Left colon (tissue), 2 donors: ENCODE measurements at regions not wholly inside any gene's neighbourhood (a gene's known extent, or its start where the extent isn't known, plus 50 kb on each side); places are given as distances from the start of the nearest gene placed in this dataset.
"Not testable (repeated sequence)": the region's sequence is repeated elsewhere in the genome, so short reads cannot be mapped to it uniquely, and the experiment has no call there.

Experiments used
- ATAC-seq: fragments of 200-7000 bp; cut with Tn5 transposase; one replicate; pipeline ENCODE4 v1.9.1; 2020; ENCODE audit warnings: mild to moderate bottlenecking, moderate library complexity
- DNase-seq, 2 donors: peaks; one replicate each; pipeline ENCODE4 v3.0.0-alpha.2; 2020
- intact Hi-C, 2 donors: fragments of 100-400 bp; cut with DNase I in 1 of 2; cut with micrococcal nuclease in 1 of 2; formaldehyde crosslinking; loops; one replicate each; pipeline versions ENCODE4 v1.11.2 to v1.14.0; 2022; cut with DNase I, micrococcal nuclease
- donor health status: DM: no; HTN: no; CAD: no.
- donor health status: DM: yes; HTN: yes; CAD: no.

GRCh38 chr7:112540839-112541577 lies 60.2 kb downstream of the LSMEM1 start:
- DNase-seq (no peak), ATAC-seq (no peak)
- intact Hi-C loops, result no loop called here

DNA sequence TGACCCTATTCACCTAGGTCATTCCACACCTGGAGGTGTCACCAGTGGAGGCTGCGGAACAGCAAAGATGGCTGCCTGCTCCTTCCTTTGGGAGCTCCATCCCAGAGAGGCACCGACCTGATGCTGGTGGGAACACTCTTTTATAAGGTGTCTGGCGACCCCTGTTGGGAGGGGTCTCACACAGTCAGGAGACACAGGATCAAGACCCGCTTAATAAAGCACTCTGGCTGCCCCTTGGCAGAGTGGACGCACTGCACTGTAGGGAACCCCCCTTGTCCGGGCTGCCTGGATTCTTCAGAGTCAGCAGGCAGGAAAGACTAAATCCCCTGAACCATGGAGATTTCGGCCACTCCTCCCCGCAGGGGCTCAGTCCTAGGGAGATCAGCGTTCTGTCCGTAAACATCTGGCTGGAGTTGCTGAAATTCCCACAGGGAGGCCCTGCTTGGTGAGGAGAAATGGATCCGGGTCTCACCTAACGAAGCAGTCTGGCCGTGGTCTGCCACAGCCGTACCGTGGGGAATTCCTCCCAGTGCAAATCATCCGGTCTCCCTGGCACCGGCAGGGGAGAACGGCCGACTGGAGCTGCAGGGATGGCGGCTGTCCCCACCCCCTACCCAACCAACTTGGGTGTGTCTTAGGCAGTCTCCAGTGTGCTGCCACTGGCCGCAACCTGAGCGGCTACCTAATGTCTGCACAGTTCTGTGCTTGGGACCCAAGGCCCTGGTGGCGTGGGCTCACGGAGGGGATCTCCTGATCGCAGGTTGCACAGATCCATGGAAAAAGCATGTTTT lies 66.1 kb downstream of the LSMEM1 start:
- intact Hi-C loops, result no loop called here
- DNase-seq (no peak), ATAC-seq (no peak)

- DNase-seq (no peak), ATAC-seq (no peak)
- intact Hi-C loops, result no loop called here
Measured at GRCh38 chr7:112547916-112548315, 67.1 kb downstream of the LSMEM1 start.

- peak; percentile 80 for ATAC-seq
- no peak for DNase-seq
- intact Hi-C loops, result loop anchor here in 1 of 2 donors (5.0 kb wide), 1 partner anchor 872 kb away; no protein-coding TSS in a partner anchor
Measured at GRCh38 chr7:112550468-112551060, 69.8 kb downstream of the LSMEM1 start.

DNA sequence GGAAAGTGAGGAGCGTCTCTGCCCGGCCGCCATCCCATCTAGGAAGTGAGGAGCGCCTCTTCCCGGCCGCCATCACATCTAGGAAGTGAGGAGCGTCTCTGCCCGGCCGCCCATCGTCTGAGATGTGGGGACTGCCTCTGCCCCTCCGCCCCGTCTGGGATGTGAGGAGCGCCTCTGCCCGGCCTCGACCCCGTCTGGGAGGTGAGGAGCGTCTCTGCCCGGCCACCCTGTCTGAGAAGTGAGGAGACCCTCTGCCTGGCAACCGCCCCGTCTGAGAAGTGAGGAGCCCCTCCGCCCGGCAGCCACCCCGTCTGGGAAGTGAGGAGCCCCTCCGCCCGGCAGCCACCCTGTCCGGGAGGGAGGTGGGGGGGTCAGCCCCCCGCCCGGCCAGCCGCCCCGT lies 70.7 kb downstream of the LSMEM1 start:
- ATAC-seq, DNase-seq: not testable (repeated sequence)
- intact Hi-C loops, result loop anchor here in 1 of 2 donors (5.0 kb wide), 1 partner anchor 871 kb away; no protein-coding TSS in a partner anchor

DNA sequence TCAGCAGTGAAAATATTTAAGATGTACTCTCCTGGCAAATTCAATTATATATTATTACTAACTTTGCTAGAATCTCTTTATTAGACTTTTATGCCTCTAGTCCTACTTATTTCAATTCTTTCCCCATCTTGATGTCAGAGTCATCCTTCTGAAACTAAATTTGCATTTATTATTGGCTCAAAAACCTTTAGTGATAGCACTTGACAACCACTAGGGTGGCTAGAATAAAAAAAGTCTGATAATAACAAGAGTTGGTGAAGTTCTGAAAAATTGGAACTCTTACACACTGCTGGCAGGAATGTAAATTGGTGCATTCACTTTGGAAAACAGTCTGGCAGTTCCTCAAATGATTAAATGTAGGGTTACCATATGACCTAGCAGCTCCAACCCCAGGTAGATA lies 73.8 kb downstream of the LSMEM1 start:
- DNase-seq, result no peak
- intact Hi-C loops, result loop anchor here in 1 of 2 donors (5.0 kb wide), 1 partner anchor 868 kb away; no protein-coding TSS in a partner anchor
- no peak for ATAC-seq

GRCh38 chr7:112556633-112557032 lies 75.8 kb downstream of the LSMEM1 start:
- intact Hi-C loops, result no loop called here

GRCh38 chr7:112566442-112567324 lies 85.9 kb downstream of the LSMEM1 start:
- no peak for DNase-seq
- ATAC-seq, result peak; percentile 86
- intact Hi-C loops, result no loop called here

More at GRCh38 chr7:112556633-112557032, 75.8 kb downstream of the LSMEM1 start:
- ATAC-seq (no peak), DNase-seq (no peak)

- ATAC-seq, result no peak
- intact Hi-C loops, result no loop called here
Measured at GRCh38 chr7:112567388-112567787, 86.6 kb downstream of the LSMEM1 start.

GRCh38 chr7:112571852-112572607 lies 91.2 kb downstream of the LSMEM1 start:
- peak; percentile 58 for ATAC-seq
- intact Hi-C loops, result no loop called here
- no peak for DNase-seq

More at GRCh38 chr7:112567388-112567787, 86.6 kb downstream of the LSMEM1 start:
- DNase-seq, result no peak

GRCh38 chr7:112572669-112573301 lies 92.0 kb downstream of the LSMEM1 start:
- DNase-seq (peak in 1 of 2 donors; percentile 43), ATAC-seq (peak; percentile 77)
- intact Hi-C loops, result no loop called here

- peak in 1 of 2 donors; percentile 37 for DNase-seq
- intact Hi-C loops, result no loop called here
- peak; percentile 16 for ATAC-seq
Measured at GRCh38 chr7:112573302-112574039, 92.7 kb downstream of the LSMEM1 start.

DNA sequence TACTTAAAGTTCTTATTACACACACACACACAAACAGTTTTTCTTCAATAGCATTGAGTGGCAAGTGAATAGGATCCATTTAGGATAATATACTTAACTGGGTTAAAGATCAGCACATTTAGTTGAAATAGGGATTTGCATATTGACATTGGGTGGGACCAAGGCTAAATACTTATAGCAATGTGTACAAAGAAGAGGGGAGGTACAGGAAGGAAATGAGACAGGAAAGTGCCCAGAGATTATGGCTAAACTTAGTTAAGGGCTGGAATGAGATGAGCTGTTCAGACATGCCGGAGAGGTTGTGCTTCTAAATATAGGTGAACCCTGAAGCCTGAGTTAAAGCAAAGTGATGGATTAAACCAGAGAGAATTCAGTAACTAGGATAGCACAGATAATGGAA lies 95.1 kb downstream of the LSMEM1 start:
- intact Hi-C loops, result no loop called here
- DNase-seq (no peak), ATAC-seq (peak; percentile 38)

DNA sequence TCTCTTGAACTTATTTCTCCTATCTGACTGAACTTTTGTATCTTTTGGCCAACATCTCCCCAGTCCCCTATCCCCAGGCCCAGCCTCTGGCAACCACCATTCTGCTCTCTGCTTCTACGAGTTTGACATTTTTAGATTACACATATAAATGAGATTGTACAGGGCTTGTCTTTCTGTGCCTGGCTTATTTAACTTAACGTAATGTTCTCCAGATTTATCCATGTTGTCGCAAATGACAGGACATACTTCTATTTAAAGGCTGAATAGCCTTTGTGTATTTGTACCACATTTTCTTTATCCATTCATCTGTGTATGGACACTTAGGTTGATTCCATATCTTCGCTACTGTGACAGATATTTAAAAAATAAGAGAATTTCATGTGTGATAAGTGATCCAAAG lies 98.6 kb downstream of the LSMEM1 start:
- DNase-seq, result no peak
- intact Hi-C loops, result no loop called here
- ATAC-seq, result no peak

DNA sequence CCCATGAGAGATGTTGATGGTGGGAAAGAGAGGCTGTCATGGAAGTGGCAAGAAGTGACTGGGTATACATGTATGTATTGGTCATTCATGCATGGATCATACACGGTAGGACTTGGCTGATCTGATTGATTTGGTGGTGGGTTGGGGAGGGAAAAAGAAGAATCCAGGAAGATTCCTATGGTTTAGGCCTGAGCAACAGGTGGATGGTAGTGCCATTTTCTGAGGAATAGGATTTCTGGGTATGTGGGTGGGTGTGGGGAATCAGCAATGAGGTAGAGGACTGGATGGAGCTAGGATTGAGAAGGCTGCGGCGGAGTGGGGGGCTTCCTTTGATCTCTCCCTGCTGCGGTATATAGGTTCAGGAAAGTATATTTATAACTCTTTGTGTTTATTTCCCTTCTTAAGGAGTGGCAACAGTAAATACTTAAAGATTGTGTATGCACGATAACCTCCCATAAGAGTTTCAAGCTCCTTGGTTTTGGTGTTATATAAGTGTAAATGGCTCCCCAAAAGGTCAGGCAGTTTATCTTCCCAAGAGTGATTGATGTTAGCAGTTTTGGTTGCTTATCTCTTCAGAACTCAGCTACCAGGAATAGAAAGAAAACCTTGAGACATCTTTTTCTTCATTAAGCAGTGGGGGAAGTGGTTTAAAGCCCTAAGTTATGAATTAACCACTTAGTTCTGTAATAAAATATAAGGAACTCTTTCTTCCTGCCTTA lies 100.1 kb downstream of the LSMEM1 start:
- peak; percentile 8 for ATAC-seq
- intact Hi-C loops, result no loop called here
- no peak for DNase-seq

DNA sequence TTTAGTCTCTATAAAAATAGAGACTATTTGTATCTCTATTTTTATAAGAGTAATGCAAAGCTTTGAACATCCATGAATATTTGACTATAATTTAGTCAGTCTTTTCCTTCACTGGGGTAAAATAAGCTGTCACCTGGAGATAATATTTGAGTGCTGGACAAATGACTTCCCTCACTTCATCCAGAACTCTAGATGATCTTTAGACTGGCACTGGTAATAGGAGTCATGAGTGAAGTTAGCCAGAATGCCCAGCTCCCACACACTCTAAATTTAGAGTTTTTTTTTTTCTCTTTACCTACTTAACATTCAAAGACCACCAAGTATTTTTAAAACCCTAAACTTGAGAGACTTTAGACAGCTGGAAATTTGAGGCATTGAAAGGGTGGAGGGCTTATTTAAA lies 100.7 kb downstream of the LSMEM1 start:
- intact Hi-C loops, result no loop called here
- DNase-seq, result no peak

More for the DNA sequence above, 100.7 kb downstream of the LSMEM1 start:
- no peak for ATAC-seq
